GM06990 (cell line): ENCODE measurements at regions not wholly inside any gene's neighbourhood (a gene's known extent, or its start where the extent isn't known, plus 50 kb on each side); places are given as distances from the start of the nearest gene placed in this dataset.

ENCODE experiments used
- DNase-seq: peaks from one replicate; pipeline ENCODE4 v3.0.0-alpha.2; 2011; ENCODE audit not compliant: insufficient read length; ENCODE audit errors: extremely low read depth
- H3K27me3 ChIP-seq: replicated peaks from 2 replicates; pipeline ENCODE4 v1.6.0; 2011; ENCODE audit warnings: low read length; ENCODE audit not compliant: control insufficient read depth, insufficient read depth
- H3K36me3 ChIP-seq: 2 replicates; pipeline ENCODE4 v1.5.1; 2011; ENCODE audit warnings: low read length; ENCODE audit not compliant: control insufficient read depth, insufficient read depth
- H3K4me3 ChIP-seq: replicated peaks from 2 replicates; pipeline ENCODE4 v1.5.1; 2011; ENCODE audit warnings: low read depth, mild to moderate bottlenecking, control low read depth, low read length
- CTCF ChIP-seq: IDR thresholded peaks from 2 replicates; pipeline ENCODE4 v1.5.1; 2011; ENCODE audit warnings: low read length, control low read depth, mild to moderate bottlenecking, inconsistent platforms; ENCODE audit not compliant: insufficient read depth, poor library complexity, severe bottlenecking

GRCh38 chr6:22670605-22671004 lies 101.2 kb downstream of the HDGFL1 start:
- DNase-seq: no peak
- TF ChIP-seq CTCF: no peak
- H3K36me3 ChIP-seq: no peaks in the 10 kb centered on the region
- H3K4me3 ChIP-seq: no peak overlapping the region
- H3K27me3 ChIP-seq: no peaks in the 10 kb centered on the region

- Histone ChIP-seq H3K36me3 (no peaks in the 10 kb centered on the region), H3K4me3 (no peak overlapping the region), H3K27me3 (no peaks in the 10 kb centered on the region)
- no peak for TF ChIP-seq CTCF
- no peak for DNase-seq
Observed at GRCh38 chr6:22673474-22673873, 104.1 kb downstream of the HDGFL1 start.

- TF ChIP-seq CTCF: no peak
- H3K4me3 ChIP-seq: no peak overlapping the region
- H3K36me3 ChIP-seq: no peaks in the 10 kb centered on the region
- H3K27me3 ChIP-seq: no peaks in the 10 kb centered on the region
- DNase-seq: no peak
Observed at GRCh38 chr6:22680950-22681349, 111.6 kb downstream of the HDGFL1 start.

GRCh38 chr6:22681761-22682160 lies 112.4 kb downstream of the HDGFL1 start:
- no peak for DNase-seq
- no peaks in the 10 kb centered on the region for H3K36me3 ChIP-seq
- no peak for TF ChIP-seq CTCF

GRCh38 chr6:22682979-22683378 lies 113.6 kb downstream of the HDGFL1 start:
- no peak for DNase-seq
- Histone ChIP-seq H3K36me3 (no peaks in the 10 kb centered on the region), H3K27me3 (no peaks in the 10 kb centered on the region), H3K4me3 (no peak overlapping the region)
- TF ChIP-seq CTCF: no peak

More at GRCh38 chr6:22681761-22682160, 112.4 kb downstream of the HDGFL1 start:
- H3K27me3 ChIP-seq: no peaks in the 10 kb centered on the region
- no peak overlapping the region for H3K4me3 ChIP-seq

GRCh38 chr6:22690446-22690845 lies 121.1 kb downstream of the HDGFL1 start:
- DNase-seq: no peak
- Histone ChIP-seq H3K27me3 (no peaks in the 10 kb centered on the region), H3K4me3 (no peak overlapping the region), H3K36me3 (no peaks in the 10 kb centered on the region)
- TF ChIP-seq CTCF: no peak
